Activated CD8-positive, alpha-beta T cell treated with anti-CD3 and anti-CD28 coated beads for 36 hours (primary cell): ENCODE measurements at regions not wholly inside any gene's neighbourhood (a gene's known extent, or its start where the extent isn't known, plus 50 kb on each side); places are given as distances from the start of the nearest gene placed in this dataset.

Experiments used
- ATAC-seq: fragments of 200-7000 bp; cut with Tn5 transposase; one replicate; pipeline ENCODE4 v1.10.0; 2021; ENCODE audit warnings: mild to moderate bottlenecking, moderate library complexity
- CTCF ChIA-PET: fragments of 350-600 bp; sonication (Branson Sonifier 250); formaldehyde crosslinking; loops from one replicate; lab custom pipeline; 2021; ENCODE audit warnings: antibody characterized with exemption; lab: Charles Lee
- POLR2A ChIA-PET: fragments of 350-600 bp; sonication (Branson Sonifier 250); formaldehyde crosslinking; loops from one replicate; lab custom pipeline; 2021; ENCODE audit warnings: antibody characterized with exemption; lab: Charles Lee
- DNase-seq: peaks from one replicate; pipeline ENCODE4 v3.0.0-alpha.2; 2020
- H3K27ac Mint-ChIP-seq: one replicate; pipeline ENCODE4 v1.8.0; 2021; ENCODE audit warnings: mild to moderate bottlenecking, mixed read lengths
- H3K27me3 Mint-ChIP-seq: one replicate; pipeline ENCODE4 v1.8.0; 2021; ENCODE audit warnings: mixed read lengths
- H3K36me3 Mint-ChIP-seq: one replicate; pipeline ENCODE4 v1.8.0; 2021; ENCODE audit warnings: low read depth, mixed read lengths
- H3K4me1 Mint-ChIP-seq: one replicate; pipeline ENCODE4 v1.8.0; 2021; ENCODE audit warnings: low read depth, mixed read lengths
- H3K4me3 Mint-ChIP-seq: one replicate; pipeline ENCODE4 v1.8.0; 2021; ENCODE audit warnings: mild to moderate bottlenecking, moderate library complexity, mixed read lengths
- H3K9me3 Mint-ChIP-seq: one replicate; pipeline ENCODE4 v1.8.0; 2021; ENCODE audit warnings: mixed read lengths
- CTCF ChIP-seq: fragments of 200-600 bp; IDR thresholded peaks from one replicate; pipeline ENCODE4 v1.8.0; 2022; ENCODE audit warnings: antibody characterized with exemption, mild to moderate bottlenecking
- intact Hi-C: fragments of 100-400 bp; cut with micrococcal nuclease; formaldehyde crosslinking; loops from one replicate; pipeline ENCODE4 v1.10.0; 2022

- no peak for ATAC-seq
- H3K36me3 Mint-ChIP-seq: no peaks in the 10 kb centered on the region
- intact Hi-C loops: no loop called here
- H3K4me3 Mint-ChIP-seq: no peak overlapping the region
- no peaks in the 10 kb centered on the region for H3K4me1 Mint-ChIP-seq
- no peak for DNase-seq
- peaks cover 18% of the 10 kb centered on the region for H3K27me3 Mint-ChIP-seq
- TF ChIP-seq CTCF: no peak
- ChIA-PET CTCF (no interaction called here), POLR2A (no interaction called here)
- H3K27ac Mint-ChIP-seq: no peak overlapping the region
- H3K9me3 Mint-ChIP-seq: peaks cover 5% of the 10 kb centered on the region
Observed at GRCh38 chr2:118333664-118334063, 245.4 kb downstream of the INSIG2 start.

- Mint-ChIP-seq H3K36me3 (no peaks in the 10 kb centered on the region), H3K27ac (no peak overlapping the region), H3K9me3 (no peaks in the 10 kb centered on the region), H3K4me1 (no peaks in the 10 kb centered on the region), H3K27me3 (peaks cover 25% of the 10 kb centered on the region), H3K4me3 (no peak overlapping the region)
- ChIA-PET CTCF (no interaction called here), POLR2A (interaction anchor here (0.5 kb wide), 1 partner anchor 102 kb away, joined by 5 read pairs; no protein-coding TSS in a partner anchor)
- ATAC-seq (no peak), DNase-seq (no peak)
- intact Hi-C loops: no loop called here
- no peak for TF ChIP-seq CTCF
Observed at GRCh38 chr2:118325321-118325955, 237.2 kb downstream of the INSIG2 start.

GRCh38 chr2:118322406-118322805 lies 234.1 kb downstream of the INSIG2 start:
- Mint-ChIP-seq H3K4me1 (no peaks in the 10 kb centered on the region), H3K27ac (no peak overlapping the region), H3K27me3 (peaks cover 26% of the 10 kb centered on the region), H3K4me3 (no peak overlapping the region), H3K9me3 (no peaks in the 10 kb centered on the region), H3K36me3 (no peaks in the 10 kb centered on the region)
- DNase-seq: no peak
- intact Hi-C loops: no loop called here
- no peak for TF ChIP-seq CTCF
- CTCF ChIA-PET: no interaction called here
- no peak for ATAC-seq
- POLR2A ChIA-PET: no interaction called here

- POLR2A ChIA-PET: no interaction called here
- intact Hi-C loops: no loop called here
- no peaks in the 10 kb centered on the region for H3K36me3 Mint-ChIP-seq
- no peak overlapping the region for H3K4me3 Mint-ChIP-seq
- no peak for TF ChIP-seq CTCF
- H3K27ac Mint-ChIP-seq: no peak overlapping the region
- no peaks in the 10 kb centered on the region for H3K9me3 Mint-ChIP-seq
- ATAC-seq: no peak
- CTCF ChIA-PET: no interaction called here
- no peak for DNase-seq
- H3K27me3 Mint-ChIP-seq: peaks cover 26% of the 10 kb centered on the region
- no peaks in the 10 kb centered on the region for H3K4me1 Mint-ChIP-seq
Observed at GRCh38 chr2:118321432-118322105, 233.3 kb downstream of the INSIG2 start.

- no peak for DNase-seq
- H3K4me3 Mint-ChIP-seq: no peak overlapping the region
- no peak for ATAC-seq
- no peaks in the 10 kb centered on the region for H3K4me1 Mint-ChIP-seq
- TF ChIP-seq CTCF: no peak
- no peaks in the 10 kb centered on the region for H3K36me3 Mint-ChIP-seq
- no peak overlapping the region for H3K27ac Mint-ChIP-seq
- peaks cover 26% of the 10 kb centered on the region for H3K27me3 Mint-ChIP-seq
- ChIA-PET POLR2A (no interaction called here), CTCF (no interaction called here)
- intact Hi-C loops: no loop called here
- H3K9me3 Mint-ChIP-seq: no peaks in the 10 kb centered on the region
Observed at GRCh38 chr2:118320658-118321057, 232.4 kb downstream of the INSIG2 start.
